Thyroid gland (tissue), 4 donors: ENCODE measurements at regions not wholly inside any gene's neighbourhood (a gene's known extent, or its start where the extent isn't known, plus 50 kb on each side); places are given as distances from the start of the nearest gene placed in this dataset.

Experiments used
- DNase-seq, 2 donors: peaks; one replicate each; pipeline ENCODE4 v3.0.0-alpha.2; 2019
- H3K27ac ChIP-seq, 3 donors: fragments of 200-600 bp; sonication (generic); 1 replicate in 2 of 3; 2 replicates in 1 of 3; pipeline ENCODE4 v1.5.1; 2016 to 2019; ENCODE audit warnings: mild to moderate bottlenecking in 1 of 3, moderate library complexity in 1 of 3
- H3K27me3 ChIP-seq: fragments of 200-600 bp; sonication (generic); one replicate; pipeline ENCODE4 v1.5.1; 2019
- H3K36me3 ChIP-seq, 2 donors: fragments of 200-600 bp; sonication (generic); one replicate each; pipeline ENCODE4 v1.5.1; 2016 to 2019
- H3K4me1 ChIP-seq, 2 donors: fragments of 200-600 bp; sonication (generic); one replicate each; pipeline ENCODE4 v1.5.1; 2017 to 2019
- H3K4me3 ChIP-seq, 3 donors: fragments of 200-600 bp; sonication (generic); replicated peaks in 1 of 3; 1 replicate in 2 of 3; 2 replicates in 1 of 3; pipeline ENCODE4 v1.5.1; 2016; ENCODE audit warnings: mild to moderate bottlenecking in 1 of 3
- H3K9me3 ChIP-seq: fragments of 200-600 bp; sonication (generic); one replicate; pipeline ENCODE4 v1.5.1; 2017
- POLR2A ChIP-seq, 2 donors: fragments of 450-650 bp; IDR thresholded peaks; one replicate each; pipeline ENCODE4 v1.6.1; 2017; ENCODE audit warnings: antibody characterized with exemption in 2 of 2, mild to moderate bottlenecking in 2 of 2, moderate library complexity in 1 of 2
- WGBS, 2 donors: methylation state at CpG; one replicate each; pipeline ENCODE4 v1.1.5; 2017; 5-methylcytosine and 5-hydroxymethylcytosine counted together
- intact Hi-C: fragments of 100-400 bp; cut with DNase I; formaldehyde crosslinking; loops from one replicate; pipeline ENCODE4 v1.15.1; 2023
- TF ChIP-seq, protein P1 (sequence below), 6 experiments: fragments of 200-600 bp in 3 of 6; fragments of 450-650 bp in 3 of 6; sonication (generic) in 3 of 6; IDR thresholded peaks; one replicate each; pipeline ENCODE4 v1.5.1; 2016 to 2019; ENCODE audit warnings: antibody characterized with exemption in 6 of 6, mild to moderate bottlenecking in 2 of 6, inconsistent platforms in 1 of 6, moderate library complexity in 1 of 6

GRCh38 chr13:50365408-50366391 lies 350.5 kb downstream of the KCNRG start:
- DNase-seq: peak; percentile 54 to 75
- peak overlapping the region; percentile 70 to 81 (median 72) for H3K27ac ChIP-seq
- 23 to 35% methylated on average over 10 of the region's 10 CpGs for WGBS, 2 donors

GRCh38 chr13:50366488-50367174 lies 351.4 kb downstream of the KCNRG start:
- peak overlapping the region; percentile 70 to 81 (median 72) for H3K27ac ChIP-seq
- peaks cover 16 to 22% of the 10 kb centered on the region in 2 donors for H3K4me1 ChIP-seq
- H3K27me3 ChIP-seq: no peaks in the 10 kb centered on the region
- intact Hi-C loops: no loop called here
- TF ChIP-seq POLR2A (IDR thresholded peaks at IDR 0.05): no peak
- 73 to 88% methylated on average over 6 of the region's 6 CpGs for WGBS, 2 donors
- H3K9me3 ChIP-seq: no peaks in the 10 kb centered on the region
- no peaks in the 10 kb centered on the region for H3K36me3 ChIP-seq
- H3K4me3 ChIP-seq: no peak overlapping the region
- DNase-seq: no peak

More at GRCh38 chr13:50365408-50366391, 350.5 kb downstream of the KCNRG start:
- Histone ChIP-seq H3K4me1 (peaks cover 16 to 17% of the 10 kb centered on the region in 2 donors), H3K27me3 (no peaks in the 10 kb centered on the region), H3K4me3 (no peak overlapping the region), H3K9me3 (no peaks in the 10 kb centered on the region), H3K36me3 (no peaks in the 10 kb centered on the region)
- intact Hi-C loops: no loop called here
- TF ChIP-seq, protein P1, sequence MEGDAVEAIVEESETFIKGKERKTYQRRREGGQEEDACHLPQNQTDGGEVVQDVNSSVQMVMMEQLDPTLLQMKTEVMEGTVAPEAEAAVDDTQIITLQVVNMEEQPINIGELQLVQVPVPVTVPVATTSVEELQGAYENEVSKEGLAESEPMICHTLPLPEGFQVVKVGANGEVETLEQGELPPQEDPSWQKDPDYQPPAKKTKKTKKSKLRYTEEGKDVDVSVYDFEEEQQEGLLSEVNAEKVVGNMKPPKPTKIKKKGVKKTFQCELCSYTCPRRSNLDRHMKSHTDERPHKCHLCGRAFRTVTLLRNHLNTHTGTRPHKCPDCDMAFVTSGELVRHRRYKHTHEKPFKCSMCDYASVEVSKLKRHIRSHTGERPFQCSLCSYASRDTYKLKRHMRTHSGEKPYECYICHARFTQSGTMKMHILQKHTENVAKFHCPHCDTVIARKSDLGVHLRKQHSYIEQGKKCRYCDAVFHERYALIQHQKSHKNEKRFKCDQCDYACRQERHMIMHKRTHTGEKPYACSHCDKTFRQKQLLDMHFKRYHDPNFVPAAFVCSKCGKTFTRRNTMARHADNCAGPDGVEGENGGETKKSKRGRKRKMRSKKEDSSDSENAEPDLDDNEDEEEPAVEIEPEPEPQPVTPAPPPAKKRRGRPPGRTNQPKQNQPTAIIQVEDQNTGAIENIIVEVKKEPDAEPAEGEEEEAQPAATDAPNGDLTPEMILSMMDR (IDR thresholded peaks at IDR 0.05): no peak
- no peak for TF ChIP-seq POLR2A (IDR thresholded peaks at IDR 0.05)

DNA sequence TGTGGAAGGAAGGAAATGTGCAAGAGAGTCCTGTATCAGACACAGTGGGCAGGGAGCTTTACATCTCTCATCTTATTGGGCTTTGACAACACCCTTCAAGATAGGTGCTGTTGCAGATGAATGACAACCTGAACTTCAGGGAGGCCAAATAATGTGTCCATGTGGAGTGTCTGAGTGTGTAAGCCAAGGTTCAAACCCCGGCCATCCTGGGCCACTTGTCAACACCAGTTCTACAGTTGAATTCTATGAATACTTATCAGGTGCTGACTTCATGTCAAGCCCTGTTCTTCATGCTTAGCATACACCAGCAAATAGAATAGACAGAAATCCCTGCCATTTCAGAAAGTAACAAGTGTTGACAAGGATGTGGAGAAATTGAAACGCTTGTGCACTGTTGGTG lies 354.4 kb downstream of the KCNRG start:
- H3K4me1 ChIP-seq: peaks cover 16 to 22% of the 10 kb centered on the region in 2 donors
- no peaks in the 10 kb centered on the region for H3K9me3 ChIP-seq
- WGBS, 2 donors: 96 to 97% methylated on average over 2 of the region's 2 CpGs
- H3K4me3 ChIP-seq: no peak overlapping the region
- H3K27me3 ChIP-seq: no peaks in the 10 kb centered on the region
- no peaks in the 10 kb centered on the region for H3K36me3 ChIP-seq
- TF ChIP-seq POLR2A (IDR thresholded peaks at IDR 0.05): no peak
- TF ChIP-seq, protein P1 (IDR thresholded peaks at IDR 0.05): no peak
- intact Hi-C loops: no loop called here
- no peak overlapping the region for H3K27ac ChIP-seq
- no peak for DNase-seq

DNA sequence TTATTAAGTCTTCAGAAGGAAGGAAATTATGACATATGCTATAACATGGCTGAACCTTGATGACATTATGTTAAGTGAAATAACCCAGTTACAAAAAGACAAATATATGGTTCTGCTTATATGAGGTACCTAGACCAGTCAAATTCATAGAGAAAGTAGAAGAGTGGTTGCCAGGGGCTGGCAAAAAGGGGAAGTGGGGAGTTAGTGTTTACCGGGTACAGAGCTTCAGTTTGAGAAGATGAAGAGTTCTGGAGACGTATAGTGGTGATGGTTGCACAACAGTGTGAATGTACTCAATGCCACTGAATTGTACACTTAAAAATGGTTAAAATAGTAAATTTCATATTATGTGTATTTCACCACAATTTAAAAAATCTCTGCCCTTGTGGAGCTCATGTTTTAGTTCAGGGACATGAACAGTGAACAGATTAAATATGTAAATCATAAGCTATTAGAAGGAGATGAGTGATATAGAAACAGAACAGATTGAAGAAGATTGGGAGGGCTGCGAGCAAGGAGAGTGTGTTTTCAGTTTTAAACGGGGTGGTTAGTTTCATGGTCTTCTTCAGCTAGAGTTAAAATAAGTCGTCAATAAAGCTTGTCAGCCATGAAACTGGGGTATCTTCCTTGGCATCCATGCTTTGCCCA lies 355.2 kb downstream of the KCNRG start:
- WGBS, 2 donors: 67 to 74% methylated on average over 5 of the region's 5 CpGs
- no peak for DNase-seq
- no peak overlapping the region for H3K4me3 ChIP-seq
- H3K9me3 ChIP-seq: no peaks in the 10 kb centered on the region
- H3K27ac ChIP-seq: no peak overlapping the region
- H3K27me3 ChIP-seq: no peaks in the 10 kb centered on the region
- no peaks in the 10 kb centered on the region for H3K36me3 ChIP-seq
- H3K4me1 ChIP-seq: peaks cover 12 to 18% of the 10 kb centered on the region in 2 donors
- TF ChIP-seq POLR2A (IDR thresholded peaks at IDR 0.05): no peak
- TF ChIP-seq, protein P1 (IDR thresholded peaks at IDR 0.05): no peak
- intact Hi-C loops: no loop called here

GRCh38 chr13:50374517-50374916 lies 359.3 kb downstream of the KCNRG start:
- TF ChIP-seq, protein P1 (IDR thresholded peaks at IDR 0.05): no peak
- no peak for TF ChIP-seq POLR2A (IDR thresholded peaks at IDR 0.05)
- intact Hi-C loops: no loop called here
- H3K27me3 ChIP-seq: no peaks in the 10 kb centered on the region

More at GRCh38 chr13:50374517-50374916, 359.3 kb downstream of the KCNRG start:
- H3K4me3 ChIP-seq: no peak overlapping the region
- WGBS, 2 donors: 92 to 94% methylated on average over 6 of the region's 6 CpGs
- no peaks in the 10 kb centered on the region for H3K9me3 ChIP-seq
- no peak for DNase-seq
- H3K36me3 ChIP-seq: no peaks in the 10 kb centered on the region
- H3K4me1 ChIP-seq: peaks cover 0 to 6% of the 10 kb centered on the region in 2 donors
- no peak overlapping the region for H3K27ac ChIP-seq
